WTC11 (cell line): ENCODE measurements at regions not wholly inside any gene's neighbourhood (a gene's known extent, or its start where the extent isn't known, plus 50 kb on each side); places are given as distances from the start of the nearest gene placed in this dataset.

Experiments used
- ATAC-seq: fragments of 200-7000 bp; cut with Tn5 transposase; 2 replicates; pipeline ENCODE4 v1.10.0; 2021; ENCODE audit warnings: mild to moderate bottlenecking, moderate library complexity
- CTCF ChIA-PET: fragments of 300-600 bp; sonication (Branson Sonifier 250); formaldehyde crosslinking; loops from one replicate; lab custom pipeline; 2021; ENCODE audit warnings: antibody characterized with exemption; lab: Charles Lee
- POLR2A ChIA-PET: fragments of 350-600 bp; sonication (Branson Sonifier 250); formaldehyde crosslinking; loops from one replicate; lab custom pipeline; 2021; ENCODE audit warnings: antibody characterized with exemption; lab: Charles Lee
- DNase-seq: peaks from one replicate; pipeline ENCODE4 v3.0.0; 2021; ENCODE audit warnings: low spot score
- H3K27ac Mint-ChIP-seq: 2 replicates; pipeline ENCODE4 v1.8.0; 2021; ENCODE audit warnings: mixed read lengths
- H3K27me3 Mint-ChIP-seq: 2 replicates; pipeline ENCODE4 v1.8.0; 2021; ENCODE audit warnings: low read depth, mild to moderate bottlenecking, moderate library complexity, mixed read lengths
- H3K36me3 Mint-ChIP-seq: 2 replicates; pipeline ENCODE4 v1.8.0; 2021; ENCODE audit warnings: mixed read lengths
- H3K4me1 Mint-ChIP-seq: 2 replicates; pipeline ENCODE4 v1.8.0; 2022; ENCODE audit warnings: mixed read lengths
- H3K4me3 Mint-ChIP-seq: 2 replicates; pipeline ENCODE4 v1.8.0; 2021; ENCODE audit warnings: mild to moderate bottlenecking, moderate library complexity, mixed read lengths
- H3K9me3 Mint-ChIP-seq: 2 replicates; pipeline ENCODE4 v1.8.0; 2021; ENCODE audit warnings: mixed read lengths
- CBFB ChIP-seq: sonication (generic); formaldehyde crosslinking; IDR thresholded peaks from 2 replicates; pipeline ENCODE4 v1.8.1; 2022; ENCODE audit warnings: mild to moderate bottlenecking, low read depth, missing genetic modification reagents
- FOXJ3 ChIP-seq: sonication (generic); formaldehyde crosslinking; IDR thresholded peaks from 2 replicates; pipeline ENCODE4 v1.9.0; 2021; ENCODE audit warnings: missing genetic modification reagents, mild to moderate bottlenecking, borderline replicate concordance
- MXD4 ChIP-seq: fragments of 250-450 bp; sonication (Bioruptor Pico); IDR thresholded peaks from 2 replicates; pipeline ENCODE4 v1.8.0; 2021; ENCODE audit warnings: mild to moderate bottlenecking, moderate library complexity, borderline replicate concordance
- NR2C2 ChIP-seq: sonication (generic); formaldehyde crosslinking; IDR thresholded peaks from 2 replicates; pipeline ENCODE4 v1.8.0; 2022; ENCODE audit warnings: mild to moderate bottlenecking, missing genetic modification reagents
- OVOL2 ChIP-seq: fragments of 250-450 bp; sonication (Bioruptor Pico); IDR thresholded peaks from 2 replicates; pipeline ENCODE4 v1.9.0; 2021; ENCODE audit warnings: mild to moderate bottlenecking, borderline replicate concordance
- PRRX2 ChIP-seq: fragments of 250-450 bp; sonication (Bioruptor Pico); IDR thresholded peaks from 2 replicates; pipeline ENCODE4 v1.8.0; 2021; ENCODE audit warnings: mild to moderate bottlenecking
- RORB ChIP-seq: fragments of 250-450 bp; sonication (Bioruptor Pico); IDR thresholded peaks from 2 replicates; pipeline ENCODE4 v1.9.0; 2021; ENCODE audit warnings: mild to moderate bottlenecking
- SMAD3 ChIP-seq: sonication (generic); formaldehyde crosslinking; IDR thresholded peaks from 2 replicates; pipeline ENCODE4 v1.8.0; 2022; ENCODE audit warnings: missing genetic modification reagents, mild to moderate bottlenecking, borderline replicate concordance
- TCF7 ChIP-seq: sonication (generic); formaldehyde crosslinking; IDR thresholded peaks from 2 replicates; pipeline ENCODE4 v1.8.0; 2022; ENCODE audit warnings: mild to moderate bottlenecking, low read depth, missing genetic modification reagents, moderate library complexity
- TEAD1 ChIP-seq: sonication (generic); formaldehyde crosslinking; IDR thresholded peaks from 2 replicates; pipeline ENCODE4 v1.8.0; 2022; ENCODE audit warnings: mild to moderate bottlenecking, missing genetic modification reagents
- ZNF121 ChIP-seq: sonication (generic); formaldehyde crosslinking; IDR thresholded peaks from 2 replicates; pipeline ENCODE4 v1.8.0; 2023; ENCODE audit warnings: missing genetic modification reagents
- ZNF317 ChIP-seq: sonication (generic); formaldehyde crosslinking; IDR thresholded peaks from 2 replicates; pipeline ENCODE4 v1.8.1; 2023; ENCODE audit warnings: low read depth, mild to moderate bottlenecking, moderate library complexity, missing genetic modification reagents, borderline replicate concordance
- ZNF396 ChIP-seq: fragments of 250-450 bp; sonication (Bioruptor Pico); IDR thresholded peaks from 2 replicates; pipeline ENCODE4 v1.8.0; 2021; ENCODE audit warnings: mild to moderate bottlenecking, moderate library complexity, borderline replicate concordance
- ZNF671 ChIP-seq: fragments of 250-450 bp; sonication (Bioruptor Pico); IDR thresholded peaks from 2 replicates; pipeline ENCODE4 v1.8.0; 2021; ENCODE audit warnings: mild to moderate bottlenecking
- TF ChIP-seq, protein P1 (sequence below): sonication (generic); formaldehyde crosslinking; IDR thresholded peaks from 2 replicates; pipeline ENCODE4 v1.8.0; 2022; ENCODE audit warnings: mild to moderate bottlenecking, missing genetic modification reagents
- TF ChIP-seq, protein P2 (sequence below): sonication (generic); formaldehyde crosslinking; IDR thresholded peaks from 2 replicates; pipeline ENCODE4 v1.8.1; 2023; ENCODE audit warnings: mild to moderate bottlenecking, missing genetic modification reagents
- TF ChIP-seq, protein P3 (sequence below): sonication (generic); formaldehyde crosslinking; IDR thresholded peaks from 2 replicates; pipeline ENCODE4 v1.8.1; 2023; ENCODE audit warnings: mild to moderate bottlenecking, missing genetic modification reagents
- TF ChIP-seq, protein P4 (sequence below): sonication (generic); formaldehyde crosslinking; IDR thresholded peaks from 2 replicates; pipeline ENCODE4 v1.8.0; 2022; ENCODE audit warnings: missing genetic modification reagents
- TF ChIP-seq, protein P5 (sequence below): sonication (generic); formaldehyde crosslinking; IDR thresholded peaks from 2 replicates; pipeline ENCODE4 v1.8.0; 2023; ENCODE audit warnings: missing genetic modification reagents, mild to moderate bottlenecking, borderline replicate concordance

DNA sequence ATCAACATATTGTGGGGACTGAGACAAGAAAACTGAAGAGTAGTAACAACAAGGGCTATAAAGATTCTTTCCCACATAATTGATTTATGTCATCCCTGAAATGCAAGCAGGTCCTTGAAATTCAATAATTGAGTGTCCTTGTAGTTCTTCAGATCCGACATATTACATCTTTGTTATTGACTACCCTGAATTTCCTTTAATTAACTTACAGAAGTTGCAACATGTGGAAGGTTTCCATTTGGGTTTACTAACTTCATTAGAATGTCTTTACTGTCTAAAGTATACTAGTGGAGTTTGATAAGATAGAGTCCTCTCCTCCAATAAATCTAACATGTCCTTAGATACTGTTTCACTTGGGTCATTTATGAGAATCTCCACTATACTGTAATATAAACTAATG is 951.8 kb downstream of the SLC6A15 start:
- H3K9me3 Mint-ChIP-seq: peaks cover under 1% of the 10 kb centered on the region; the same call in 1 of the 2 replicates
- H3K36me3 Mint-ChIP-seq: no peaks in the 10 kb centered on the region
- CTCF ChIA-PET: no interaction called here
- H3K4me1 Mint-ChIP-seq: peaks cover 10% of the 10 kb centered on the region
- H3K27ac Mint-ChIP-seq: no peak overlapping the region
- POLR2A ChIA-PET: no interaction called here
- DNase-seq: no peak
- no peaks in the 10 kb centered on the region; the same call in 1 of the 2 replicates for H3K27me3 Mint-ChIP-seq
- H3K4me3 Mint-ChIP-seq: no peak overlapping the region
- ATAC-seq: no peak
- TF ChIP-seq, protein P1, sequence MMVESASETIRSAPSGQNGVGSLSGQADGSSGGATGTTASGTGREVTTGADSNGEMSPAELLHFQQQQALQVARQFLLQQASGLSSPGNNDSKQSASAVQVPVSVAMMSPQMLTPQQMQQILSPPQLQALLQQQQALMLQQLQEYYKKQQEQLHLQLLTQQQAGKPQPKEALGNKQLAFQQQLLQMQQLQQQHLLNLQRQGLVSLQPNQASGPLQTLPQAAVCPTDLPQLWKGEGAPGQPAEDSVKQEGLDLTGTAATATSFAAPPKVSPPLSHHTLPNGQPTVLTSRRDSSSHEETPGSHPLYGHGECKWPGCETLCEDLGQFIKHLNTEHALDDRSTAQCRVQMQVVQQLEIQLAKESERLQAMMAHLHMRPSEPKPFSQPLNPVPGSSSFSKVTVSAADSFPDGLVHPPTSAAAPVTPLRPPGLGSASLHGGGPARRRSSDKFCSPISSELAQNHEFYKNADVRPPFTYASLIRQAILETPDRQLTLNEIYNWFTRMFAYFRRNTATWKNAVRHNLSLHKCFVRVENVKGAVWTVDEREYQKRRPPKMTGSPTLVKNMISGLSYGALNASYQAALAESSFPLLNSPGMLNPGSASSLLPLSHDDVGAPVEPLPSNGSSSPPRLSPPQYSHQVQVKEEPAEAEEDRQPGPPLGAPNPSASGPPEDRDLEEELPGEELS: no peak
- TF ChIP-seq OVOL2 (CRISPR knock-in tag) (no peak), ZNF317 (CRISPR knock-in tag) (no peak), CBFB (CRISPR knock-in tag) (no peak), TEAD1 (CRISPR knock-in tag) (no peak), PRRX2 (CRISPR knock-in tag) (no peak), RORB (CRISPR knock-in tag) (no peak), NR2C2 (CRISPR knock-in tag) (no peak), MXD4 (CRISPR knock-in tag) (no peak)
- TF ChIP-seq, protein P2, sequence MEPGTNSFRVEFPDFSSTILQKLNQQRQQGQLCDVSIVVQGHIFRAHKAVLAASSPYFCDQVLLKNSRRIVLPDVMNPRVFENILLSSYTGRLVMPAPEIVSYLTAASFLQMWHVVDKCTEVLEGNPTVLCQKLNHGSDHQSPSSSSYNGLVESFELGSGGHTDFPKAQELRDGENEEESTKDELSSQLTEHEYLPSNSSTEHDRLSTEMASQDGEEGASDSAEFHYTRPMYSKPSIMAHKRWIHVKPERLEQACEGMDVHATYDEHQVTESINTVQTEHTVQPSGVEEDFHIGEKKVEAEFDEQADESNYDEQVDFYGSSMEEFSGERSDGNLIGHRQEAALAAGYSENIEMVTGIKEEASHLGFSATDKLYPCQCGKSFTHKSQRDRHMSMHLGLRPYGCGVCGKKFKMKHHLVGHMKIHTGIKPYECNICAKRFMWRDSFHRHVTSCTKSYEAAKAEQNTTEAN (CRISPR knock-in tag): no peak

DNA sequence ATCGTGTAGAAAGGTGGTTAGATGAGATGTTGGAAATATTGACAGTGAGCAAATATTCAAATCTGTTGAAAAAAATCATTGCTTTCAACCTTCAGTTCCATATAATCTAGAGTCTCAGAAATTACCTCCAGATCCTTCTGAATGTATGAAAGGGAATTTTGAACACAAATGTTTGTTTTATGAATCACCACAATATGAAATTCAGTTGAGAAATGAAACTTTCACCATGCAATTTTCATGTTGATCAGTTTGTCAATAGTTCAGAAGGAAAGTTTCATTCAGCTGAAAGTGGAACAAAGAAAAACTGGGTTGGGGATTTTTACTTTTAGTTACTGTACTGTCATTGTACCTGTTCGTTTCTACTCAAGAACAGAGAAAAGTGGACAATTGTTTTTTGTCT is 953.6 kb downstream of the SLC6A15 start:
- no peak overlapping the region for H3K27ac Mint-ChIP-seq
- CTCF ChIA-PET: no interaction called here
- POLR2A ChIA-PET: no interaction called here
- ATAC-seq (no peak), DNase-seq (no peak)
- peaks cover 28% of the 10 kb centered on the region for H3K4me1 Mint-ChIP-seq
- H3K9me3 Mint-ChIP-seq: no peaks in the 10 kb centered on the region
- no peaks in the 10 kb centered on the region for H3K27me3 Mint-ChIP-seq
- no peak overlapping the region for H3K4me3 Mint-ChIP-seq
- no peaks in the 10 kb centered on the region for H3K36me3 Mint-ChIP-seq
- no peak for TF ChIP-seq ZNF121 (CRISPR knock-in tag)
- TF ChIP-seq, protein P3, sequence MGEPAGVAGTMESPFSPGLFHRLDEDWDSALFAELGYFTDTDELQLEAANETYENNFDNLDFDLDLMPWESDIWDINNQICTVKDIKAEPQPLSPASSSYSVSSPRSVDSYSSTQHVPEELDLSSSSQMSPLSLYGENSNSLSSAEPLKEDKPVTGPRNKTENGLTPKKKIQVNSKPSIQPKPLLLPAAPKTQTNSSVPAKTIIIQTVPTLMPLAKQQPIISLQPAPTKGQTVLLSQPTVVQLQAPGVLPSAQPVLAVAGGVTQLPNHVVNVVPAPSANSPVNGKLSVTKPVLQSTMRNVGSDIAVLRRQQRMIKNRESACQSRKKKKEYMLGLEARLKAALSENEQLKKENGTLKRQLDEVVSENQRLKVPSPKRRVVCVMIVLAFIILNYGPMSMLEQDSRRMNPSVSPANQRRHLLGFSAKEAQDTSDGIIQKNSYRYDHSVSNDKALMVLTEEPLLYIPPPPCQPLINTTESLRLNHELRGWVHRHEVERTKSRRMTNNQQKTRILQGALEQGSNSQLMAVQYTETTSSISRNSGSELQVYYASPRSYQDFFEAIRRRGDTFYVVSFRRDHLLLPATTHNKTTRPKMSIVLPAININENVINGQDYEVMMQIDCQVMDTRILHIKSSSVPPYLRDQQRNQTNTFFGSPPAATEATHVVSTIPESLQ (CRISPR knock-in tag): no peak
- TF ChIP-seq TCF7 (CRISPR knock-in tag): no peak
- TF ChIP-seq, protein P1: no peak
- TF ChIP-seq, protein P4, sequence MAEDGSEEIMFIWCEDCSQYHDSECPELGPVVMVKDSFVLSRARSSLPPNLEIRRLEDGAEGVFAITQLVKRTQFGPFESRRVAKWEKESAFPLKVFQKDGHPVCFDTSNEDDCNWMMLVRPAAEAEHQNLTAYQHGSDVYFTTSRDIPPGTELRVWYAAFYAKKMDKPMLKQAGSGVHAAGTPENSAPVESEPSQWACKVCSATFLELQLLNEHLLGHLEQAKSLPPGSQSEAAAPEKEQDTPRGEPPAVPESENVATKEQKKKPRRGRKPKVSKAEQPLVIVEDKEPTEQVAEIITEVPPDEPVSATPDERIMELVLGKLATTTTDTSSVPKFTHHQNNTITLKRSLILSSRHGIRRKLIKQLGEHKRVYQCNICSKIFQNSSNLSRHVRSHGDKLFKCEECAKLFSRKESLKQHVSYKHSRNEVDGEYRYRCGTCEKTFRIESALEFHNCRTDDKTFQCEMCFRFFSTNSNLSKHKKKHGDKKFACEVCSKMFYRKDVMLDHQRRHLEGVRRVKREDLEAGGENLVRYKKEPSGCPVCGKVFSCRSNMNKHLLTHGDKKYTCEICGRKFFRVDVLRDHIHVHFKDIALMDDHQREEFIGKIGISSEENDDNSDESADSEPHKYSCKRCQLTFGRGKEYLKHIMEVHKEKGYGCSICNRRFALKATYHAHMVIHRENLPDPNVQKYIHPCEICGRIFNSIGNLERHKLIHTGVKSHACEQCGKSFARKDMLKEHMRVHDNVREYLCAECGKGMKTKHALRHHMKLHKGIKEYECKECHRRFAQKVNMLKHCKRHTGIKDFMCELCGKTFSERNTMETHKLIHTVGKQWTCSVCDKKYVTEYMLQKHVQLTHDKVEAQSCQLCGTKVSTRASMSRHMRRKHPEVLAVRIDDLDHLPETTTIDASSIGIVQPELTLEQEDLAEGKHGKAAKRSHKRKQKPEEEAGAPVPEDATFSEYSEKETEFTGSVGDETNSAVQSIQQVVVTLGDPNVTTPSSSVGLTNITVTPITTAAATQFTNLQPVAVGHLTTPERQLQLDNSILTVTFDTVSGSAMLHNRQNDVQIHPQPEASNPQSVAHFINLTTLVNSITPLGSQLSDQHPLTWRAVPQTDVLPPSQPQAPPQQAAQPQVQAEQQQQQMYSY (CRISPR knock-in tag): no peak
- no peak for TF ChIP-seq ZNF671
- no peak for TF ChIP-seq SMAD3 (CRISPR knock-in tag)
- TF ChIP-seq, protein P5, sequence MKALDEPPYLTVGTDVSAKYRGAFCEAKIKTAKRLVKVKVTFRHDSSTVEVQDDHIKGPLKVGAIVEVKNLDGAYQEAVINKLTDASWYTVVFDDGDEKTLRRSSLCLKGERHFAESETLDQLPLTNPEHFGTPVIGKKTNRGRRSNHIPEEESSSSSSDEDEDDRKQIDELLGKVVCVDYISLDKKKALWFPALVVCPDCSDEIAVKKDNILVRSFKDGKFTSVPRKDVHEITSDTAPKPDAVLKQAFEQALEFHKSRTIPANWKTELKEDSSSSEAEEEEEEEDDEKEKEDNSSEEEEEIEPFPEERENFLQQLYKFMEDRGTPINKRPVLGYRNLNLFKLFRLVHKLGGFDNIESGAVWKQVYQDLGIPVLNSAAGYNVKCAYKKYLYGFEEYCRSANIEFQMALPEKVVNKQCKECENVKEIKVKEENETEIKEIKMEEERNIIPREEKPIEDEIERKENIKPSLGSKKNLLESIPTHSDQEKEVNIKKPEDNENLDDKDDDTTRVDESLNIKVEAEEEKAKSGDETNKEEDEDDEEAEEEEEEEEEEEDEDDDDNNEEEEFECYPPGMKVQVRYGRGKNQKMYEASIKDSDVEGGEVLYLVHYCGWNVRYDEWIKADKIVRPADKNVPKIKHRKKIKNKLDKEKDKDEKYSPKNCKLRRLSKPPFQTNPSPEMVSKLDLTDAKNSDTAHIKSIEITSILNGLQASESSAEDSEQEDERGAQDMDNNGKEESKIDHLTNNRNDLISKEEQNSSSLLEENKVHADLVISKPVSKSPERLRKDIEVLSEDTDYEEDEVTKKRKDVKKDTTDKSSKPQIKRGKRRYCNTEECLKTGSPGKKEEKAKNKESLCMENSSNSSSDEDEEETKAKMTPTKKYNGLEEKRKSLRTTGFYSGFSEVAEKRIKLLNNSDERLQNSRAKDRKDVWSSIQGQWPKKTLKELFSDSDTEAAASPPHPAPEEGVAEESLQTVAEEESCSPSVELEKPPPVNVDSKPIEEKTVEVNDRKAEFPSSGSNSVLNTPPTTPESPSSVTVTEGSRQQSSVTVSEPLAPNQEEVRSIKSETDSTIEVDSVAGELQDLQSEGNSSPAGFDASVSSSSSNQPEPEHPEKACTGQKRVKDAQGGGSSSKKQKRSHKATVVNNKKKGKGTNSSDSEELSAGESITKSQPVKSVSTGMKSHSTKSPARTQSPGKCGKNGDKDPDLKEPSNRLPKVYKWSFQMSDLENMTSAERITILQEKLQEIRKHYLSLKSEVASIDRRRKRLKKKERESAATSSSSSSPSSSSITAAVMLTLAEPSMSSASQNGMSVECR (CRISPR knock-in tag): no peak
- no peak for TF ChIP-seq ZNF396
- no peak for TF ChIP-seq FOXJ3 (CRISPR knock-in tag)
